HAP-1 (cell line): ENCODE measurements at regions not wholly inside any gene's neighbourhood (a gene's known extent, or its start where the extent isn't known, plus 50 kb on each side); places are given as distances from the start of the nearest gene placed in this dataset.

Source experiments
- DNase-seq, 2 experiments: peaks; one replicate each; pipeline ENCODE4 v3.0.0-alpha.2; 2016 to 2020; ENCODE audit warnings: low spot score in 2 of 2
- H3K27me3 ChIP-seq: fragments of 250-450 bp; sonication (Bioruptor Pico); 2 replicates; pipeline ENCODE4 v1.5.1; 2020; ENCODE audit warnings: low read depth, mild to moderate bottlenecking, moderate library complexity
- H3K36me3 ChIP-seq: fragments of 250-450 bp; sonication (Bioruptor Pico); replicated peaks from 2 replicates; pipeline ENCODE4 v1.5.1; 2020; ENCODE audit warnings: mild to moderate bottlenecking
- H3K4me1 ChIP-seq: fragments of 250-450 bp; sonication (Bioruptor Pico); 2 replicates; pipeline ENCODE4 v1.5.1; 2020; ENCODE audit warnings: mild to moderate bottlenecking
- H3K4me3 ChIP-seq: fragments of 250-450 bp; sonication (Bioruptor Pico); 2 replicates; pipeline ENCODE4 v1.5.1; 2020; ENCODE audit warnings: mild to moderate bottlenecking, moderate library complexity
- H3K9me3 ChIP-seq: fragments of 250-450 bp; sonication (Bioruptor Pico); 2 replicates; pipeline ENCODE4 v1.5.1; 2020; ENCODE audit warnings: mild to moderate bottlenecking, moderate library complexity
- in situ Hi-C: fragments of 300-500 bp; cut with MboI; formaldehyde crosslinking; loops from 3 replicates; pipeline ENCODE4 v1.14.3; 2020; ENCODE audit warnings: low sequenced_read_pairs, inconsistent platforms, mixed read lengths

DNA sequence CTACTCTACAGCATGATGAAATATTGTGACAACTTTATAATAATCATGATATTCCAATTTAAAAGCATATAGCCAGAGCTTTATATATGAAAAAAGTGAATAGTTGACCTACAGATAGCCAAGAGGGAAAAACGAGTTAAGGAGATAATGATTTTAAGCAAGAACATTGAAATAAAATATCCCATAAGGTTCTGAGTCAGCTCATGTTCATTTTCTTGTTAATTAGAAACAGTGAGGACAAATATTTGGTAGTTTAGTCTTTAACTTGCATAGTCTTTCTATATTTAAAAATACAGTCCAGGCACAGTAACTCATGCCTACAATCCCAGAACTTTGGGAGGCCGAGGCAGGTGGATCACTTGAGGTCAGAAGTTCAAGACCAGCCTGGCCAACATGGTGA, 55.8 kb upstream of the CDH6 start:
- no peak for DNase-seq
- Histone ChIP-seq H3K36me3 (no peaks in the 10 kb centered on the region), H3K4me3 (no peak overlapping the region), H3K27me3 (no peaks in the 10 kb centered on the region), H3K4me1 (no peaks in the 10 kb centered on the region), H3K9me3 (no peaks in the 10 kb centered on the region)
- in situ Hi-C loops = no loop called here

DNA sequence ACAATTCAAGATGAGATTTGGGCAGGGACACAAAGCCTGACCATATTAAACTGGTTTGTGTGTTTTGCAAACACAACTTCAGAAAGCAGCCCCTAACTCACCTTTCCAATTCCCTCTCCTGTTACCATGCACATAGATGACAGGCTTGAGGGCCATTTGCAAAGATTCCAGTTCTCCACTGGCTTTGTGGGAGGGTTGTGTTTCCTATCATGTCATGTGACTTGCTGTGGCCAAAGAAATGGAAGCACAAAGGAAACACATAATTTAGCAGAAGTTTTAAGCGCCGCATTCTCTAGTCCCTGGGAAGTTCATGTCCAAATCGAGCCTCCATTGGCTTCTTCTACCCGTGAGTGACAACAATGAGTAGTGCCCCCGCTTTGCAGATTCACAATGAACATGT, 57.9 kb upstream of the CDH6 start:
- in situ Hi-C loops = no loop called here
- H3K4me1 ChIP-seq = no peaks in the 10 kb centered on the region
- no peak overlapping the region for H3K4me3 ChIP-seq
- H3K9me3 ChIP-seq = no peaks in the 10 kb centered on the region
- no peak for DNase-seq
- no peaks in the 10 kb centered on the region for H3K27me3 ChIP-seq
- H3K36me3 ChIP-seq = no peaks in the 10 kb centered on the region

DNA sequence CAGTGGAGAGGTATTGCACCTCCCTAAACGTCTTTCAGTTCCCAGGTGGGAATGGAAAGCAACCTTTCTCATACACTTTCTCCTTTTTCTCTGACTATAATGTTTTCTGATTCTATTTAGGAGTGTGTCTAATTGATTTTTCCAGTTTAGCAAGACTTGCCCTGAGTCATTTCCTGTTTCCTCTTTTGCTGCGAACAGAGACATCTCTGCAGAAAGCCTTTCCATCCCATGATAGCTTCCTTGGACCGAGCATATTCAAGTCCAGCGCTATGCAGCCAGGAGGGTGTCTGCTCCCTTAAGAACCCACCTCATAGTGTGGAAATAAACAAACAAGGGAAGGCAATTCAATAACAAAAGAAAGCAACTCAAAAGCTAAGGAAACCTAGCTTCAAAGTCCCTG, 60.0 kb upstream of the CDH6 start:
- DNase-seq = no peak
- Histone ChIP-seq H3K4me3 (no peak overlapping the region), H3K27me3 (no peaks in the 10 kb centered on the region), H3K9me3 (no peaks in the 10 kb centered on the region), H3K4me1 (no peaks in the 10 kb centered on the region), H3K36me3 (no peaks in the 10 kb centered on the region)
- in situ Hi-C loops = no loop called here

DNA sequence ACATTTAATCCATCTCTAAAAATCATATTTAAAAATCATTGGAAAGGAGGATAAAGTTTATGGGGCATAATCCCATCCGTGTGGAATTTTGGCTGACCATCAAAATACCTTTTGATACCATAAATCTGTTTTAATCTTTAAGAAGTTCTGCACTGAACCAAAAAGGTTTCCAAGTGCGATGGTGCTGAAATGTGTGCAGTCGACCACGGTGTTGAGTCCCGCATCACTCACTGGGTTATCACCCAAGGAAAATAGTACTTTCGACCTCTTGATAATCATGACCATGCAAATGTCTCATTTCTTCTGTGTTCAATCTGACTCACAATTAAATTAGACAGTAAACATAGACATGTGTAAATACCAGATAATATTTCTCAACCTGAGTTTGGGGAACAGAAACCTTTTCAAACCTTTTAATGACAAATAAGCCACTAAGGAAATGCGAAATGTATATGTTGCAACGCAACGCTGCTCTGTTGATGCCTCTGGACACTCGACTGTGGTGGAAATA, 62.0 kb upstream of the CDH6 start:
- no peak for DNase-seq
- H3K9me3 ChIP-seq = no peaks in the 10 kb centered on the region
- in situ Hi-C loops = no loop called here
- H3K4me3 ChIP-seq = no peak overlapping the region
- H3K4me1 ChIP-seq = no peaks in the 10 kb centered on the region
- H3K36me3 ChIP-seq = no peaks in the 10 kb centered on the region
- H3K27me3 ChIP-seq = no peaks in the 10 kb centered on the region

DNA sequence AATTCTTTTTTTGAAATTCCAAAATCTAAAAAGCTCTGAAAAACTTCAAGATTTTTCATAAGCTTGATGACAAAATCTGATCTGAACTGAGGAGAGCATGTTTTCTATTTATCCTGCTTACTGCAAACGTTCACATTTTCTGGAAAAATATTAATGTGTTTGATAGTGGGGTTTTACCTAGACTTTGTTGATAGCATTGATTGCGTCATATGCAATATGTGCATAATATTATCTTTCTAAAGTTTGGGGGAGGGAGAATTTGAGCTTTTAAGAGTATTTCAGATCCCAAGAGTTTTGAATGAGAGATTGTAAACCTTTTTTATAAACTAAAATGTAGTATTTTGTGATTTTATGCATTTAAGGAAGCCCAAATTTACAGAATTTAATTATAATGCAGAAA, 62.8 kb upstream of the CDH6 start:
- Histone ChIP-seq H3K27me3 (no peaks in the 10 kb centered on the region), H3K9me3 (no peaks in the 10 kb centered on the region), H3K4me1 (no peaks in the 10 kb centered on the region), H3K36me3 (no peaks in the 10 kb centered on the region), H3K4me3 (no peak overlapping the region)
- in situ Hi-C loops = no loop called here
- DNase-seq = no peak

DNA sequence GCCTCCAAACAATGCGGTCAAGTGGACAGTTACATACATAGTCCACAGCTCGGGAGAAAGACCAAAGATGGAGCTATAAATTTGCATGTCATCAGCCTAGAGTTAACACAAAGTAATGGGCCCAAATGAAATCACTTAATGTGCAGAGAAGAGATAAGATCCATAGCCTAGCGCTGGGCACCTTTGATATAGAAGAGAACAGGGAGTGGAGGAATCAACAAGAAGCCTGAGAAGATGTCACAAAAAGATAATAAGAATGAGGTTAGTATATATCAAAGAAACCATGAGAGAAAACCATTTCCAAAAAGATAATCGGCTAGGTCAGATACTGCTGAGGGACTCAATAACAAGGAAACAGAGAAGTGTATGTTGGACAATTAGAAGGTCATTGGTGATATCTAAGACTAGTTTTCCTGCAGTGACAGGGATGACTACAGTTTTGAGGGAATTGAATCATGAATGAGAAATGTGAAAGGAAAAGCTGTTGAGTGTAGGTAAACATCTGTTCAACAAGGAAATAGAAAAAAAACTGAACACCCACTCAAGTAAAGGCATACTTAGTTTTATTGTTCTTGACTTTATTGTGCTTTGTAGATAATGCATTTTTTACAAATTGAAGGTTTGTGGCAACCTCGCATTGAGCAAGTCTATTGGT, 68.7 kb upstream of the CDH6 start:
- Histone ChIP-seq H3K36me3 (no peaks in the 10 kb centered on the region), H3K9me3 (no peaks in the 10 kb centered on the region), H3K4me1 (peaks cover 6% of the 10 kb centered on the region), H3K4me3 (no peak overlapping the region), H3K27me3 (no peaks in the 10 kb centered on the region)
- in situ Hi-C loops = no loop called here
- no peak for DNase-seq

DNA sequence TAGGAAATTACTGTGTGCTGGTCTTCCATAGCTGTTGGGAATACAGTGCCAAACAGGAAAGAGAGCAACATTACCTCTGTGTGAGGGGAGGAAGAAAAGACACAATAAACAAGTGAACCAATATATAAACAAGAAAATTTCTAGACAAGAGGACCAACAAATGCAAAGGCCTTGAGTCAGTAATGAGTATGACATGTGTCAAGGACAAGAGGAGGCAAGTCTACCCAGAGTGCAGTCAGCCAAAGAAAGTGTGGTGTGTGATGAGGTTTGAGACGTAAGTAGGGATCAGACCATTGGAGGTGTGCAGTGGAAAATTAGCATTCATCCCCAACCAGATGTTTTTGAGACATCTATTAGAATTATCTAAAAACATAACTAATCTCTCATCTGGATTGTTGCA, 69.5 kb upstream of the CDH6 start:
- Histone ChIP-seq H3K36me3 (no peaks in the 10 kb centered on the region), H3K9me3 (no peaks in the 10 kb centered on the region), H3K4me1 (peaks cover 6% of the 10 kb centered on the region), H3K27me3 (no peaks in the 10 kb centered on the region), H3K4me3 (no peak overlapping the region)
- in situ Hi-C loops = no loop called here
- no peak for DNase-seq

DNA sequence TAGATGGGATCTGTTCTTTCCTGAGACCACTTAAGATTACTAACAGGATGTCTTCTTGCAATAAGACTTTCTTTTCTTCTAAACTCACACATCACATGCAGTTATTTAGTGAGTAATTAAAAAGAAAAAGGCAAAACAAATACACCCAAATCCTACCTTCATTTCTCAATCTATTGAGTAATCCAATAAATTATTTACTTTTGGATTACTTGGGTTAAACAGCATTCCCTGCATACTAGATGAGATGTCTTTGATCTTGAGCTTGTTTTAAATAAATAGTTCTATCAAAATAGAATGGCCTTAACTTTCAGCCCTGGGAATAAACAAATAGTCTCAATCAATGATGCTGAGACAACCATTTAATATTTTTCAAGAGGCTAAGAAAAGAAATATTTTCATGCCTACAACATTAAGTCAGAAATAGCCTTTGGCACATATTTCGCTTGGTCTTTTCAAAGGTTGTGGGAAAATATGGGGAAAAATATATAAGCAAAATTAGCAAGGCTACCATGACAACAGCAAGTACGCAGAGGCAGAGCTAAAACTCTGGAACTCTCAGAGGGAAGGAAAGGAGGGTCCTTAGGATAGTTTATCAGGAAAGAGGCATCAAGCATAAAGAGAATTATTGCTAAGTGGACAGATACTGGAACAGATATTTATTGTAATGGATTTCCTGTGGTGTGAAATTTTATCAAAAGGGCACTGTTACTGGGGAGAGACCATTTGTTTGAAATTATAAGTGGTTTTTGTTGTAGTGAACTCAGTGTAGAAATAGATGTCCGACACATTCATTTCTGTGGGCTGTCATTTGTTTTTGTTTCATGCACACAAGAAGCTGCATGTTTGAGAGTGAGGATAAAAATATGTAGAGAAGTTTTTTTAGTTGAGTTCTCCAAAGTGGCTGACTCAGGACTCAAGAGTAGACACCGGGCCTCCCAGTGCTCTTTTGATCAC, 70.2 kb upstream of the CDH6 start:
- no peaks in the 10 kb centered on the region for H3K9me3 ChIP-seq
- H3K36me3 ChIP-seq = no peaks in the 10 kb centered on the region
- H3K4me1 ChIP-seq = peaks cover 6% of the 10 kb centered on the region
- in situ Hi-C loops = no loop called here
- H3K4me3 ChIP-seq = no peak overlapping the region
- DNase-seq = no peak
- no peaks in the 10 kb centered on the region for H3K27me3 ChIP-seq

DNA sequence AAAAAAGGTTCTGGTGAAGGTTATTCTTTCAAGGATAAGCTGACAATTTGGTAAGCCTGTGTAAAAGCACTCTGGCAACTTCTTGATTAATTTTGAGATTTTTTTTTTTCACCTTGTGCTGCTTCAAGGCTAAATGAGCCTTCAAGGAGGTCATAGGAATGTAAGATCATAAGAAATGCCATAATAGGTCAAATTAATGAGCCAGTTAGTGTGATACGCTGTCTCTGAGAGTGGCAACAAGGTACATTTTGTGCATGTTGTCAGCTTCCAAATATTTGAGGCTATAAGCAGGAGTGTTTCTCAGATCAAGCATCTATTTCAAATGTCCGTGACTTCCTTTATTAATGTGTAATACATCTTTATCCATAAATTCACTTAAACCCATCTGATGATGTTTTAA, 72.3 kb upstream of the CDH6 start:
- H3K27me3 ChIP-seq = no peaks in the 10 kb centered on the region
- in situ Hi-C loops = no loop called here
- peaks cover 6% of the 10 kb centered on the region for H3K4me1 ChIP-seq
- no peak overlapping the region for H3K4me3 ChIP-seq
- H3K36me3 ChIP-seq = no peaks in the 10 kb centered on the region
- no peaks in the 10 kb centered on the region for H3K9me3 ChIP-seq
- no peak for DNase-seq

DNA sequence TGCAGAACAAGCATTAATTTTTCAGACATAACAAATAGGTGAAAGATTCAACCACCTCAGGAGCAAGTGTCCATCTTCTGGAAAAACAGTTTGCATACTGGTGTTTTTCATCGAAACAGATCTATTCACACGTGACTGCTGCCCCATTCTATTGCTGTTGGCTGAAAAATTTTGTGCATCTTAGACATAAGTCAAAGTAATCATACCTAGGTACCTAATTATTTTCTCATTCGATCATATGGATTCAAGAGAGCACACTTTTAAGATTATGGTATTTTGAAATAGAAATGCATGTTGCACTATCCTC, 72.9 kb upstream of the CDH6 start:
- H3K4me3 ChIP-seq = no peak overlapping the region
- in situ Hi-C loops = no loop called here
- no peaks in the 10 kb centered on the region for H3K27me3 ChIP-seq
- no peaks in the 10 kb centered on the region for H3K36me3 ChIP-seq
- H3K4me1 ChIP-seq = peaks cover 6% of the 10 kb centered on the region
- no peaks in the 10 kb centered on the region for H3K9me3 ChIP-seq
- no peak for DNase-seq

DNA sequence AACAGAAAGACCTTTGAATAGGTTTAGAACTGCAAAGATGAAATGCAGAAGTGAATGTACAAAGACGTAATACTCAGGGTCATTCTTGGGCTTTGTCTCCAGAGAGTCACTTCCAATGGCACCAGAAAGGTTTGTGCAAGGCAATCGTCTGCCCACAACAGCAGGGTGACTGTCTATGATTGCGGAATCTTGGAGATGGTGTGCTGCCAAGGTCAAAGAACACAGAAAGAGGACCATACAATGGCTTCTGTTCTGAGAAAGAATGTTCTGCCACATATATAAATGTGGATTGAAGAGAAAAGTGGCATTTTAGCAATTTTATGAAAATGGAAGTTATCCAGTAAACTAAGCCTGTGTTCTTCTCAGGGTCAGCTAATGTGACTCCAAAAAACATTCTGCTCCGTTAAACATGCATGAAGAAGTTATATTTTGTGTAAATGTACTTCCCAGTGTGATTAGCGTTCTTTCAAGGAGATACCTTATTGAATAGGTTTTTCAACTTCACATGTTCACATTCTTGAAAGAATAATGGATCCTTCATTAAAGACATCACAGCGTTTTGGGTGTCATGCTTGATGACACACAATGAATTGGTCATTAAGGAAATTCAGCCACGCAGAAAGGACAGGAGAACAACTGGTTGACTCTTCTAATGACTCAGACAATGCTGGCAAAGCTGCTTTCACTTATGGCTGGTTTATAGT, 73.4 kb upstream of the CDH6 start:
- Histone ChIP-seq H3K4me1 (peaks cover 6% of the 10 kb centered on the region), H3K9me3 (no peaks in the 10 kb centered on the region), H3K27me3 (no peaks in the 10 kb centered on the region), H3K4me3 (no peak overlapping the region), H3K36me3 (no peaks in the 10 kb centered on the region)
- no peak for DNase-seq
- in situ Hi-C loops = no loop called here

DNA sequence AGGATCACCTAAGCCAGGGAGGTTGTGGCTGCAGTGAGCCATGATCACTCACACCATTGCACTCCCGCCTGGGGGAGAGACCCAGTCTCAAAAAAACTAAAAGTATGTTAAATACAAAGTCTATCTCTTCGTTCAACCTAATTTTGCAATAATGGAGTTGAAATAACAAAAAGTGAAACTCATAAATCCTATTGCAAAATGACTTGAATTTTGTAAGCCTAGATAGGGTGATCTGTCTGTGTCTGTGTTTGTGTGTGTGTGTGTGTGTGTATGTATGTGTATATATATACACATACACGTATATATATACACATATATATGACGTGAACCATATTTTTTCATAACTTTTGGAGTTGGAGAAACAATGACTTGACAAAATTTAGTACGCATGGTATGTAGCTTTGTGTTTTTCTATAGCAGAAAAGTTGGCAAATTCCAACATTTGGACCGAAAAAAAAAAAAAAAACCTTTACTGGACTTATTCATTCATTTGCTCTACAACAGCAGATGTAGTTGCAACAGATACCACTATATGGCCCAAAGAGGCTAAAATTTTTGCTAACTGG, 76.9 kb upstream of the CDH6 start:
- Histone ChIP-seq H3K27me3 (no peaks in the 10 kb centered on the region), H3K36me3 (no peaks in the 10 kb centered on the region), H3K4me3 (no peak overlapping the region), H3K9me3 (no peaks in the 10 kb centered on the region), H3K4me1 (peaks cover 26% of the 10 kb centered on the region)
- in situ Hi-C loops = no loop called here
- no peak for DNase-seq

DNA sequence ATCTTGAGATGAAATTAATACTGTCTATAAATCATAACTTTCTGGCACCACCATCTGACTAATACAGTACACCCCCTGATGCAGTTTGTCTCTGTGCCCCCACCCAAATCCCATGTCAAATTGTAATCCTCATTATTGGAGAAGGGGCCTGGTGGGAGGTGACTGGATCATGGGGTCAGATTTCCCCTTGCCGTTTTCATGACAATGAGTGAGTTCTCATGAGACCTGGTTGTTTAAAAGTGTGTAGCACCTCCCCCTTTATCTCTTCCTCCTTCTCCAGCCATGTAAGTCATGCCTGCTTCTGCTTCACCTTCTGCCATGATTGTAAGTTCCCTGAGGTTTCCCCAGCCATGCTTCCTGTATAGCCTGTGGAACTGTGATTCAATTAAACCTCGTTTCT, 78.7 kb upstream of the CDH6 start:
- peaks cover 26% of the 10 kb centered on the region for H3K4me1 ChIP-seq
- no peak for DNase-seq
- H3K27me3 ChIP-seq = no peaks in the 10 kb centered on the region
- no peak overlapping the region for H3K4me3 ChIP-seq
- no peaks in the 10 kb centered on the region for H3K36me3 ChIP-seq
- H3K9me3 ChIP-seq = no peaks in the 10 kb centered on the region
- in situ Hi-C loops = no loop called here
